GM21381 (cell line): ENCODE measurements at regions not wholly inside any gene's neighbourhood (a gene's known extent, or its start where the extent isn't known, plus 50 kb on each side); places are given as distances from the start of the nearest gene placed in this dataset.
"Not testable (repeated sequence)": the region's sequence is repeated elsewhere in the genome, so short reads cannot be mapped to it uniquely, and the experiment has no call there.

ENCODE experiments used
- ATAC-seq: cut with Tn5 transposase; IDR thresholded peaks from one replicate; pipeline ENCODE4 v1.9.1; 2021; ENCODE audit warnings: mild to moderate bottlenecking, moderate library complexity; ENCODE audit not compliant: unreplicated experiment

DNA sequence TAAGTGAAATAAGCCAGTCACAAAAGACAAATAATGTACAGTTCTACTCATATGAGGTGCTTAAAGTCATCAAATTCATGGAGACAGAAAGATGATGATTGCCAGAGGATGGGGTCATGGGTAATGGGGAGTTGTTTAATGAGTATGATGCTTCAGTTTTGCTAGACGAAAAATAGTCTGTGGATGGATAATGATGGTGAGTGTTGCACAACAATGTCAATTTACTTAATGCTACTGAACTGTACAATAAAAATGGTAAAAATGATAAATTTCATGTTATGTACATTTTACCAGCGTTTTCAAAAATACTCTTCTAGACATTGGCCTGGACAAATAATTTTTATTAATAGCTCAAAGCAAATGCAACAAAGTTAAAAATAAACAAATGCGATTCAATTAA, 118.5 kb upstream of the KYNU start:
- no peak for ATAC-seq

DNA sequence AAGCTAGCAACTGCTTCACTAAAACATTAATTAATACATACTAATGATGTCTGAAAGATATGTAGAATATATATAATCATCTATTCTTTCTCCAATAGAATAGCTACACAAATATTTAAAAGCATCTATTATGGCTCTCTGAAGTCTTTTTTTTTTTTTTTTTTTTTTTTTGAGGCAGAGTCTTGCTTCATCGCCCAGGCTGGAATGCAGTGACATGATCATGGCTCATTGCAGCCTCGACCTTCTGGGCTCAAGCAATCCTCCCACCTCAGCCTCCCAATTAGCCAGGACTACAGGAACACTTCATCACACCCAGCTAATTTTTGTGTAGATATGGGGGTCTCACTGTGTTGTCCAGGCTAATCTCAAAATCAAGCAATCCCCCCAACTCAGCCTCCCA, 120.4 kb upstream of the KYNU start:
- no peak for ATAC-seq

DNA sequence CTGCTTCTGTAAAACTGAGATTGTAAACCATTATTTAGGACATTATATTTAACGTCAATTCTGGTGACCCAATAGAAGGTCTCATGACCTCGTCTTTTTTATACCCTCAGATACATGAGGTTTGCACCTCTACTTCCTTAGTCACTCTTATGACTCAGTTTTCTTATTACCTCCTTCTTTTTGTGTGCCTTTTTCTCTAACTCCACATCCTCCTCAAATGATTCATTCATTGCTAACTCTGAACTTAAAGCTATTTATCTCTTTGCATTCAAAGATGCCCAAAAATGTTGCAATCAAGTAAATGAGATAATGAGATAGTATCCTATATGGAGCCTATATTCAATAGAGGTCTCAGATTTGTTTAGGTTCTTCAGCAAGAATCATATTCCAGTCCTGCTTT, 121.0 kb upstream of the KYNU start:
- no peak for ATAC-seq

DNA sequence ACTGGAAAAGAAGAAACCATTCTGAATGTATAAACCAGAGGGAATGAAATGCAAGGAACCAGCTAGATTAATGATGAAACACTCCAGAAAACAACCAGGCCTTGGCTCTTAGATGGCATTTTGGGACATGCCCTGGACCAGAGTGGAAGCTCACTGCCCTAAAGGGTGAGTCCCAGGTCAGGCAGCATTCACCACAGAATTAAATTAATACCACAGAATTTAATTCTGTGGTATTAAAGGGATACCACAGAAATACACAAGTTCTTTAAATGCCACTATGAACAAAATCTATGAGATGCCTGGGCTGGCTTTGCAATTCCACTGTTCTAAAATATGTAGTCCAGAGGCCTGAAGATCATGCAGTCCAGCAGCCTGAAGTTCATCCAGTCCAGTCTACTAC, 122.3 kb upstream of the KYNU start:
- ATAC-seq: no peak

DNA sequence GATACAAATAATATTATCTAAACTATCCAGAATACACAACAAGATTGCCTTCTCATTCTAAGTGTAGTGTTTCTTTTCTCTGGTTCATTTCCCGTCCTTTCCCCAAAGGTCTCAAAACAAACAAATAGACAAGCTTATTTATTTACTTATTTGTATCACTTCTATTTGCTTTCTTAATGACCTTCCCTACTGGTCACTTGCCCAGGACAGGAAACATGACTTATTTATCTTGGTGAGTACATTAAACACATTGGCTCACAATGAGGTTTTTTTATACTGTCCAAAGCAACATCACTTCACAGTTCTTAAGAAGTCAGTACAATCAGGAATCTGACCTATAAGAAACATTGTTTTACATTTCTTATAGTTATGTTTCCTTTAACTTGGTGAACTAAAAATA, 123.3 kb upstream of the KYNU start:
- ATAC-seq: no peak

DNA sequence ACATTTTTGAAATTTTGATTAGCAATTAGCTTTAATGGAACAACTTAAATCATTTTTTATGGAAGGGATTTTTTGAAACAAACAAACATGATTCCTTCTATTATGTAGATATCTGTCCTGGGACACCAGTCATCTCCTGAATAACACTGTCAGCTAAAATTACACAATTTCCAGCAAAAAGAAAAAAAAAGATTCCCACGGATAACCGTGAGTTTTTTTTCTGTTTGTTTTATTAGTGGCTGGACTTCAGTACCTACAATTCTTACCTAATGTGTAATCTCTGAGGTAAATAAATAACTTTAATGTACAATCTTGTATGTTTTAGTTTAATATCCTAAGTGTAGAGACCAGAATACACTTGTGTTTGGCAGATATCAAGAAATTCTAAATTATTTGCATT, 126.6 kb upstream of the KYNU start:
- ATAC-seq: no peak

DNA sequence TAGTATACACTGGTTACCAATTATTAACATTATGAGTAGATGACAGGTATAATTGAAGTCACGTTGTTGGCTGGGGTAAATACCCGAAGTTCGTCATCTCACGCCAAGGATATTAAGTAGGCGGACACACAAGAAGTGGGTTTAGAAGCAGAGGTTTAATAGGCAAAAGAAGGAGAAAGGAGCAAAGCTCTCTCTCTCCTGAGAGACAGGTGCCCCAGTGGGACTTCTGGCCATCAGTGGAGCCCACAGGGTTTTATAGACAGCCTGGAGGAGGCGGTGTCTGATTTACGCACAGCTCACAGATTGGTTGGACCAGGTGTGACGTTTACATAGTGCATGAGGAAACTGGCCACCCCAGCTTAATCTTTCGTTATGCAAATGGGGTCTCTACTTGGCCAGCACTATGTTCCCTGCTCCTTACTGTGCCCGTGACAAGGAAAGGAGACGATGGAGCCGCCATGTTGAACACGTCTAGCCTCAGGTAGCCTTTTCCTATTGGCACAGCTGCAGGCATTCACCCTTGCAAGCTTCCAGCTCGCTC, 128.8 kb upstream of the KYNU start:
- no peak for ATAC-seq

DNA sequence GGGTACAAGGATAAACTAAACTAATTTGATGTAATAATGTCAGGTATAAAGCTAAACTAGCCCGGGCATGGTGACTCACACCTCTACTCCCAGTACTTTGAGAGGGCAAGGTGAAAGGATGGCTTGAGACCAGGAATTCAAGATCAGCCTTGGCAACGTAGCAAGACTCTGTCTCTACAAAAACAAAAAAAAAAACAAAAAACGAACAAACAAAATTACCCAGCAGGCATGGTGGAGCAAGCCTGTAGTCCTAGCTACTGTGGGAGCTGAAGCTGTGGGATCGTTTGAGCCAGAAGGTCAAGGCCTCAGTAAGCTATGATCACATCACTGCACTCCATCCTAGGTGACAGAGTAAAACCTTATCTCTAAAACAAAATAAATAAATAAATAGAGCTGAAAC, 131.8 kb upstream of the KYNU start:
- no peak for ATAC-seq

DNA sequence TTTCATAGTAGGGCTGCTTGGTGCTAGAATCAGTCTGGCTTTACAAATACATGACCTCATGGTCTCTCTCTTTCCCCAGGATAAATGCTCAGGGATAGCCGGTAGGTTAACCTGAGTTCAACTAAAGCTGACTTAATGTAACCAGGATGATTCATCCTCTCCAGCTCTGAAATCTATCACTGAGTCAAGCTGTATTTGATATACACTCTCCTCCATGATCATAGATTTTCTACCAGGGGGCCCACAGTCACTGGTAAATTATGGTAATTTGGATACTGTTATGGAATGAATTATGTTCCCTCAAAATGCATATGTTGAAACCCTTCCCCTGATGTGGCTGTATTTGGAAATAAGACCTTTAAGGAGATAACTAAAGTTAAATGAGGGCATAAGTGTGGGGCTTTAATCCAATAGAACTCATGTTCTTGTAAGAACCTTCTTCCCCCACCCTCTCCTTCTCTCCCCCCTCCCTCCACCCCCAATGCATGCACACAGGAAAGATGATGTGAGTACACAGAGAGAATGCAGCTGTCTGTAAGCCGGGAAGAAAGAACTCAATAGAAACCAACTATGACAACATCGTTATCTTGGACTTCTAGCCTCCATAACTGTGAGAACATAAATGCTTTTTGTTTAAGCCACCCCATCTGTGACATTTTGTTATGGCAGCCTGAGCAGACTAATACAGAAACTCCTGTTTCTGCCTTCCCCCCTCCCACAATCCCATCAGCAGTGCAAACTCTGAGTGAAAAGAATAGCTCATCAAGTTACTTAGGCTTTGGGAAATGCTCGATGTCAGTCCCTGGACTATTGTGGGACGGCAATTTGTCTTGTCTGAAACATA, 134.9 kb upstream of the KYNU start:
- ATAC-seq: no peak

DNA sequence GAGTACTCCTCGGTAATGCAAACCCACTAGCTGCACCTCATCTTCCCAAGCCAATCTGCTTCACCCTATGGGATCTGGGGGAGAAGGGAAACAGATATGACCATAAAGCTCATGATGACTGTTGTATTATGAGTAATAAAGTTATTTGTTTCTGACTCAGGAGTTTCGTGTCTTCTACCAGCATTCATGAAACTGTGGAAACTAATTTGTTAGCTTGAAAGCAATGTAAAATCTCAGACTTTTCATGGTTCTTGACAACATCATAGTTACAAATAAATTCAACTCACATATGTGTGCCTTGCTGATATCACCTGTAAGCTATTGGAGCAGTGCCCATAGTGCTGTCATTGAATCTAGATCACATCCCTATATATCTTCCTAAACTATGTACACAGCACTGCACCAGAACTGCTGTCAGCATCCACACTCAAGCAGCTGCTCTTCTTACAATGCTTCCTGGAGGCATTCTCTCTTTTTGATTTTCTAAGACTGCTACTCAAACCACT, 135.6 kb upstream of the KYNU start:
- no peak for ATAC-seq

DNA sequence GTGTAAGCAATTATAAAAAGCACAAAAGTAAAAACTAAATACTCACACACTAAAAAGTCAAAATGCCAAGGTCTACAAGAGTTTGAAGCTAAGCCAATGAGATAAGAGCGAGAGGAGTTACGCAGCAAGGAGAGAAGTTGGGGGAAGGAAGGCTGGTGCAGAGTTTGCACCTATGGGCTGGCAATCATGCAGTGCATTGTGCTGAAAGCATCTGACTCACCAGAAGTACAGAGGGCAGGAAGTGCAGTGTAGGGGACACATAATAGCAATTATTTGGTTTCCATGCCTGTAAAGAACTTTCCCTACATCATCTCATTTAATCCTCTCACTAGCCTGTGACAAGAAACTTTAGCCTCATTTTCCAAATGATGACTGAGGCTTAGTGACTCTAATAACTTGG, 142.7 kb upstream of the KYNU start:
- ATAC-seq: no peak

DNA sequence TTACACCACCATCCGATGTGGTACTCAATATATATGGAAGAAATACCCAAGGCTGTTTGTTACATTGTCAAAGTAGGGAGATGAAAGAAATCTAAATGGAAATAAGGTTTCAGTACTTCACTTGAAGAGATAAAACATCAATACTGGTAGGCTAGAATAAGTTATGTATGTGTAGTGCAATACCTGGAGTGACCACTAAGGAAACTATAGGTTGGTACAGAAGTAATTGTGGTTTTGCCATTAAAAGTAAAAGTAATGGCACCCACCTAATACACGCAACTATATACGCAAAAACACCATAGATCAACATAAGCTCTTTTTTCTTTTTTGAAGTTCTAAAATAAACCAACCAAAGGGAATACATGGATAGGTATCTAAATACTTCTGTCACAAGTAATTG, 143.2 kb upstream of the KYNU start:
- no peak for ATAC-seq

DNA sequence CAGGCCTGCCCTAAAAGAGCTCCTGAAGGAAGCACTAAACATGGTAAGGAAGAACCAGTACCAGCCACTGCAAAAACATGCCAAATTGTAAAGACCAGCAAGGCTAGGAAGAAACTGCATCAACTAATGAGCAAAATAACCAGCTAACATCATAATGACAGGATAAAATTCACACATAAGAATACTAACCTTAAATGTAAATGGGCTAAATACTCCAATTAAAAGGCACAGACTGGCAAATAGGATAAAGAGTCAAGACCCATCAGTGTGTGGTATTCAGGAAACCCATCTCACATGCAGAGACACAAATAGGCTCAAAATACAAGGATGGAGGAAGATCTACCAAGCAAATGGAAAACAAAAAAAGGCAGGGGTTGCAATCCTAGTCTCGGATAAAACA, 147.7 kb upstream of the KYNU start:
- ATAC-seq: not testable (repeated sequence)

DNA sequence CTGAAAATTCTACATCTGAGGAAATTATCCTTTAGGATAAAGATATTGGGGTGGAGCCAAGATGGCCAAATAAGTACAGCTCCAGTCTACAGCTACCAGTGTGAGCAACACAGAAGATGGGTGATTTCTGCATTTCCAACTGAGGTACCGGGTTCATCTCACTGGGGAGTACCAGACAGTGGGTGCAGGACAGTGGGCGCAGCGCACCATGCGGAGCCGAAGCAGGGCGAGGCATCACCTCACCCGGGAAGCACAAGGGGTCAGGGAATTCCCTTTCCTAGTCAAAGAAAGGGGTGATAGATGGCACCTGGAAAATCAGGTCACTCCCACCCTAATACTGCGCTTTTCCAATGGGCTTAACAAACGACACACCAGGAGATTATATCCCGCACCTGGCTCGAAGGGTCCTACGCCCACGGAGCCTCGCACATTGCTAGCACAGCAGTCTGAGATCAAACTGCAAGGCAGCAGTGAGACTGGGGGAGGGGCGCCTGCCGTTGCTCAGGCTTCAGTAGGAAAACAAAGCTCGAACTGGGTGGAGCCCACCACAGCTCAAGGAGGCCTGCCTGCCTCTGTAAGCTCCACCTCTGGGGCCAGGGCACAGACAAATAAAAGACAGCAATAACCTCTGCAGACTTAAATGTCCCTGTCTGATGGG, 149.5 kb upstream of the KYNU start:
- ATAC-seq: not testable (repeated sequence)

DNA sequence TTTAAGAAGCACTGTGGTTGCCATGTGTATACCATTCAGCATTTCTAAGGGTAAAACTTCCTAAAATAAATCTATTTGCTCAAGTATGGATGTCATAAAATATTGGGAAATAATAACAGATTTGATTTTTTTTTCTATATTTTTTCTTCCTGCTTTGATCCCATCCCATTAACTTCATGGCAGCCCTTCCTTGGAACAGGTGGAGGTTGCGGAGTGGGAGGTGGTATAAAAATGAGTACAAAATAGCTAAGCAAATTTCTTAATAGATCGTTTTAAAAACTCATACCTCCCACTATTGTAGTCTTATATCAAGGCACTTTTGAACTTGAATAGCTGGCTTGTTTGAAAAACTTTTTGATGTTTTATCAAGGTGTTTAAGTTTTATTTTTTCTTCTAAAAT, 152.1 kb upstream of the KYNU start:
- ATAC-seq: no peak

DNA sequence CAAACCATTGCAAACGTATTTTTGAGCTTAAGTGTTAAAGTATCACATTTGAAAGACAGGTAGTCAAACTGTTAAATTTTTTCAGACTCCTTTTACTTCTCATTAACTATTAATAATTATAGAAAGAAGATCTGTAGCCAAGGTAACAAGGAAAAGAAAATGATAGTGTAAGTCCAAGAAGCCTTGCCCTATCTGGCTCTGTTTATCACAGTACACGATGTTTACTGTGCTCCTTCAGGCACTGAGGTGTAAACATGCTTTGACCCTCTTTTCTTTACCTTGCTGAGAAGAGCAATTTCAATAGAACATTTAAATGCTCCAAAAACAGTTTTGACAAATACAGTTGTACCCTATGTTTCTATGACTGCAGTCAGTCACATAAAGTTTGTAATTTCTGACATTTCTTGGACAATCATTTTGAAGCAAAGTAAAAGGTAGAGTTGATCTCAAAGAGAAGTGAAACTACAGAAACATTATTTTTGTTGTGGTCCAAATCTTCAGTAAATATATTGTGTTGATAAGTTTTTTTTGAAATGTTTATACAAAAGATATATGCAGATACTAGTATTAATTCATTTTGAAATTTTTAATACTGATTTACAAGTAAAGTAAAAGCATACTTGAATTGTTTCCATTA, 152.6 kb upstream of the KYNU start:
- ATAC-seq: no peak

DNA sequence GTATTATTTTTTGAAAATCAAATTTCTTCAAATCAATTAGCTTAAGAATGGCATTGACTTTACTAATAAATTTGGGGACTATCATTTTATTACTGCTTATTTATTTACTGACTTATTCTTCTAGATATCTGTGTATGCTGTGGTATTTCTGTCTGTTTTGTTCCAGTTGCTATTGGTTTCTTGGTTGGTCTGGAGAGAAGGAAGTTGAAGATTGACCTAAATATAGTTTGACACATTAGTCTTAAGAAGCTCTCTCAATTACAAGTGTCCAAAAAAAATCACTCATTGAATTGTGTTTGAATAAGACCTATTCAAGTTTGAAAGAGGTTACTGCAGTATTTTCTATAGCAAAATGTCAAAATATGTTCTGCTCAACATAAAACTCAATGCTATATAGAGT, 153.3 kb upstream of the KYNU start:
- ATAC-seq: no peak

DNA sequence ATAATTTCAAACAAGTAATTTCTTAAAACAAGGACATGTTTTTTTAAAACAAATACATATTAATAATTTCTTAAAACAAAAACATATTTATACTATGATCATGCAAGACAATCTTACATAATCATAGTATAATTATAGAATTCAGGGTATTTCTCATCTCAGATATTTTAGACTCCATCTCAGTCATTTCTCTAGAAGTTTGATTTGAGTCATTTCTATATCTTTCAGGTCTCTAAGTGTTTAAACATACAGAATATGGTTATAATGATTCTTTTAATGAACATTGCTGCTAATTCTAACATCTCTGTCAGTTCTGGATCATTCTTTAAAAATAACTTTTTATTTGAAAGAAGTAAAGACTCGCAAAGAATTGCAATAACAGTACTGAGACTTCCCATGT, 154.2 kb upstream of the KYNU start:
- no peak for ATAC-seq

DNA sequence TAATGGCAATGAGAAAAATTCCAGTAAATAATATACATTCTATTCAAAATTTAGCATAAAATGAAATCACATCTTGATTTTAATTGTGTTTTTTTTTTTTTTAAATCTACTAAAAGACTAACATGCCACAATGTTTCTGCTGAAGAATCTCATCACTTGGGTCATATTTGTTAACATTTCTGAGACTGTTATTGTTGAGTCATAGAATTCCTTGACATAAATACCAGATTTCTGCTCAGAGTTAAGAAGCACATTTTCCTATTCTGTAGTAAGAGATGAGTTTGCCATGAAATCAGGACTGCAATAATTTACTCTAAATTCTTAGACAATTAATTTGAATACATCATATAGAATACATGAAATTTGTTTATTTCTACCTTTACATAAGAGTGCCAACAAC, 154.9 kb upstream of the KYNU start:
- no peak for ATAC-seq

DNA sequence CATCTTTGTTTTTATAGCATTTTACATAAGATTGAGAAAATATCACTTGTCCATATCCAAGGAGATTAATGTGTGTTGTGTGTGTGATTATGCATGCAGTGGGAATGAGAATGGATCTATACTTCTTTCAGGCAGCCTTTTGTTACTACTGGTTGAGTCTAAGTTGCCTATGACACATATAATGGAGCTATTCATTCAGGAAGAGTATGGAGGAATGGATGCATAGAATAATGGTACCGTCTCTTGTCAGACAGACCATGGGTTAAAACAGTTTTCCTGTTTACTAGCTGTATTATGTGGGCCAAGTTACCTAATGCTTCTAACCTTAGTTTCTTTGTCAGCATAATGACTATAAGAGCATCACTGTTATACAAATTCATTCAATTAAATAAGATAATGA, 155.4 kb upstream of the KYNU start:
- ATAC-seq: no peak

DNA sequence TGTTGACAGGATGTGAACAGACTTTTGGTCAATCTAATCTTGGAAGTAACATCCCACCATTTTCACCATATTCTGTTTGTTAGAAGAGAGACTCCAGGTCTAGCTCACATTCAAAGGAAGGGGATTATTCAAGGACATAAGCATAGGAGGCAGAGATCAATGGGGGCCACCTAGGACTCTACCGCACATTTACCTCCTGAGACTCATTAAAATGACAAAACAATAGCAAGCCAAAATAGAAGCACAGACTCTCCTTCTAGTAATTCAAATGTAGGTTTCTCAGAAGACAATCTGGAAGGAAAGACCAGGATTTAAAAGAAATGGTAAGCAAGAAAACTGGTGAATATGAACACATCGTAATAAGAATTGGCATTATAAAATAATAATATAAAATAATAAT, 156.4 kb upstream of the KYNU start:
- ATAC-seq: no peak
